Mucosa of descending colon (tissue), 3 donors: ENCODE measurements at regions not wholly inside any gene's neighbourhood (a gene's known extent, or its start where the extent isn't known, plus 50 kb on each side); places are given as distances from the start of the nearest gene placed in this dataset.

ENCODE experiments used
- ATAC-seq: fragments of 200-7000 bp; cut with Tn5 transposase; one replicate; pipeline ENCODE4 v1.9.1; 2020; ENCODE audit warnings: mild to moderate bottlenecking, moderate library complexity
- DNase-seq, 3 donors: peaks; one replicate each; pipeline ENCODE4 v3.0.0-alpha.2; 2020
- H3K36me3 ChIP-seq: fragments of 200-600 bp; one replicate; pipeline ENCODE4 v1.8.0; 2021; ENCODE audit warnings: low read depth, mild to moderate bottlenecking
- H3K4me1 ChIP-seq: fragments of 200-600 bp; one replicate; pipeline ENCODE4 v1.8.0; 2021; ENCODE audit warnings: low read depth, mild to moderate bottlenecking
- H3K4me3 ChIP-seq: fragments of 200-600 bp; one replicate; pipeline ENCODE4 v1.8.0; 2021; ENCODE audit warnings: mild to moderate bottlenecking
- H3K9me3 ChIP-seq: fragments of 200-600 bp; one replicate; pipeline ENCODE4 v1.8.0; 2021; ENCODE audit warnings: mild to moderate bottlenecking
- intact Hi-C, 2 donors: fragments of 100-400 bp; cut with DNase I in 1 of 2; cut with micrococcal nuclease in 1 of 2; formaldehyde crosslinking; loops; one replicate each; pipeline versions ENCODE4 v1.11.0 to v1.11.1; 2022; cut with DNase I, micrococcal nuclease
- TF ChIP-seq, protein P1 (sequence below): fragments of 200-600 bp; IDR thresholded peaks from one replicate; pipeline ENCODE4 v1.8.0; 2022; ENCODE audit warnings: antibody characterized with exemption, mild to moderate bottlenecking
- donor health status: DM: no; HTN: no; CAD: no; lungs with moderate emphysema.
- donor health status: DM: no; HTN: no; CAD: no.
- donor health status: DM: no; HTN: yes; CAD: no.

DNA sequence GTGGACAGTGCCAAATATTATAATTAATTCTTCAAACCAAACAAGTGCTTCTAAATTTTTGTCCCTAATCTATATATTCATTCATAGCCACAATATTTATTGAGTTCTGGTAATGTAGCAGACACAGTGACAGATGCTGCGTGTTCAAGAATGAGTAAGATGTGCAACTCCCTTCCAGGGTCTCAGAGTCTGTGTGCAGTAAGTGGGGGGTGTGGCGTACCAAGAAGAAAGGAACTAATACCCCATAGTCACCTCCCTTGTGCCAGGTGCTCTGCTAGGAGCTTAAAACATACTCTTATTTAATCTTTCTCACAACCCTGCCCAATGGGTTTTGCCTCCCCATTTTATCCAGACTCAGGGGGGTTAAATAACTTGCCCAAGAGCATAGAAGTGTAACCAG is 358.7 kb downstream of the BARHL2 start:
- intact Hi-C loops = no loop called here
- TF ChIP-seq, protein P1, sequence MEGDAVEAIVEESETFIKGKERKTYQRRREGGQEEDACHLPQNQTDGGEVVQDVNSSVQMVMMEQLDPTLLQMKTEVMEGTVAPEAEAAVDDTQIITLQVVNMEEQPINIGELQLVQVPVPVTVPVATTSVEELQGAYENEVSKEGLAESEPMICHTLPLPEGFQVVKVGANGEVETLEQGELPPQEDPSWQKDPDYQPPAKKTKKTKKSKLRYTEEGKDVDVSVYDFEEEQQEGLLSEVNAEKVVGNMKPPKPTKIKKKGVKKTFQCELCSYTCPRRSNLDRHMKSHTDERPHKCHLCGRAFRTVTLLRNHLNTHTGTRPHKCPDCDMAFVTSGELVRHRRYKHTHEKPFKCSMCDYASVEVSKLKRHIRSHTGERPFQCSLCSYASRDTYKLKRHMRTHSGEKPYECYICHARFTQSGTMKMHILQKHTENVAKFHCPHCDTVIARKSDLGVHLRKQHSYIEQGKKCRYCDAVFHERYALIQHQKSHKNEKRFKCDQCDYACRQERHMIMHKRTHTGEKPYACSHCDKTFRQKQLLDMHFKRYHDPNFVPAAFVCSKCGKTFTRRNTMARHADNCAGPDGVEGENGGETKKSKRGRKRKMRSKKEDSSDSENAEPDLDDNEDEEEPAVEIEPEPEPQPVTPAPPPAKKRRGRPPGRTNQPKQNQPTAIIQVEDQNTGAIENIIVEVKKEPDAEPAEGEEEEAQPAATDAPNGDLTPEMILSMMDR = no peak

DNA sequence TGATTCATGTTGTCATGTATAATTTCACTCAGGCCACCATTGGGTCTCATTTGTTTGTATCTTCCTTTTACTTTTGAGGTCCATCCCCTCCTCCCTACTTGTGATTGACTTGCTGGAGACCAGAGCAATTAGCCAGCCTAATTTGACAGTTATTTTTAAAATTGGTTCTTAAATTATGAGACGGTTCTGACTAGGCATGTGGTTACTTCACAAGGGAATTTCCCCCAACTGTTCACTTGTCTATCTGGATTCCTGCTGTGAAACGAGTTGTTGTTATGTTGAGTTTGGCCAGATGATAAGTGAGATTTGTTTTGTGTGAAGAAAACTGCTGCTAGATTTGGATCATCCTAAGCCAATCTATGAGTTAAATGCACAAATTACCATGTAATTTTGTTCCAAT is 359.1 kb downstream of the BARHL2 start:
- Histone ChIP-seq H3K4me3 (no peak overlapping the region), H3K9me3 (no peaks in the 10 kb centered on the region), H3K36me3 (no peaks in the 10 kb centered on the region), H3K4me1 (no peaks in the 10 kb centered on the region)
- DNase-seq = no peak
- TF ChIP-seq, protein P1 = no peak
- ATAC-seq = no peak
- intact Hi-C loops = no loop called here

More for the DNA sequence above, 358.7 kb downstream of the BARHL2 start:
- Histone ChIP-seq H3K9me3 (no peaks in the 10 kb centered on the region), H3K4me1 (no peaks in the 10 kb centered on the region), H3K4me3 (no peak overlapping the region), H3K36me3 (no peaks in the 10 kb centered on the region)
- ATAC-seq (no peak), DNase-seq (no peak)

DNA sequence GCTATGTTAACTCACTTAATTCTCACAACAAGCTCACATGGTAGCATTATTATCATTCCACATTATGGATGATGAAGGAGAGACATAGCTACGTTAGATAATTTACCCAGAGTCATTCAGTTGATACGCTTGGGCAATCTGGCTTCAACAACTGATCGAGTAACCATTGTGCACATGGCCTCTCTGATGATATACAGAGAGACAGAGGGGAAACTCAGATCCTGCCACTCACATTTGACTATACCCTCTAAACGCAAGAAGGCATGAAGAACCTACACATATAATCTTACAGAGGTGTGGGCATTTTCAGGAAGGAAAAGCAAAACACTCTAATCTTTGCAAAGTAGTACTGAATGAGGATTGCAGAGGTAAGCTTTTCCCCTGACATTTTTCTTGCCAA is 360.1 kb downstream of the BARHL2 start:
- Histone ChIP-seq H3K4me1 (no peaks in the 10 kb centered on the region), H3K9me3 (no peaks in the 10 kb centered on the region), H3K4me3 (no peak overlapping the region), H3K36me3 (no peaks in the 10 kb centered on the region)
- DNase-seq (no peak), ATAC-seq (no peak)
- intact Hi-C loops = no loop called here
- TF ChIP-seq, protein P1 = no peak

DNA sequence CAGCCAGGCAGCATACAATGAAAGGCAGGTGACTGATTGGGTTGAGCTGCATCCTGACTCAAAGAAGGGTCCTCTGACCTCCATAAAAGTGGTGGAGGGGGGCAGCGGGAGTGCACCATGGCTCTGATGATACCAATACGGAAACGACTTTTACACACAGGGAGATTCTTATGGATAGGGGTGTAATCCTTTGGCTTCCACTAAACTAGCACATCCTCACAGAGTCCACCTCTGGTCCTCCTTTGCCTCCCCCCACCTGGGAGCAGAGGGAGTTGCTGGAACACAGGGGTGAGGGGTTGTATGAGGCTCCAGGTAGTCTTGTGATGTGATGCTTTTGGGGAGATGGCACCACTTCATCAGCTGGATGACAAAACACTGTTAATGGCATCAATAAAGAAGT is 361.0 kb downstream of the BARHL2 start:
- H3K4me1 ChIP-seq = no peaks in the 10 kb centered on the region
- no peaks in the 10 kb centered on the region for H3K9me3 ChIP-seq
- TF ChIP-seq, protein P1 = no peak
- H3K4me3 ChIP-seq = no peak overlapping the region
- H3K36me3 ChIP-seq = no peaks in the 10 kb centered on the region
- intact Hi-C loops = no loop called here
- DNase-seq (no peak), ATAC-seq (no peak)

DNA sequence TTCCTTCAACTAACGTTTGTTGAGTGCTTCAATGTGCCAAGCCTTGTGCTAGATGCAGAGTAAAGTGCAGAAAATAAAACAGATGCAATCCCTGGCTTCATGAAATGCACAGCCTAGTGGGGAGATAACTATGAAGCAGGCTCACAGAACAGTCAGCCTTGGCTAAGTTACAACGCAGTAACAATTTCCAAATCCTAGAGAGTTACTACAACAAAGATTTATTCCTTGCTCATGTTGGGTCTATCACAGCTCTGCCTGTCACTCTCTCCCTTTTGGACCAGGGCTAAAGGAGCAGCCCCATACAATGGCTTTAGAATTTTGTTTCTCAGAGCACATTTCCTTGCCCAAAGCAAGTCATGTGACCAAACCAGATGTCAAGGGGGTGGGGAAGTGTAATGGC is 359.8 kb downstream of the ZNF326 start:
- Histone ChIP-seq H3K9me3 (no peaks in the 10 kb centered on the region), H3K36me3 (no peaks in the 10 kb centered on the region), H3K4me1 (no peaks in the 10 kb centered on the region), H3K4me3 (no peak overlapping the region)
- ATAC-seq (no peak), DNase-seq (no peak)
- intact Hi-C loops = no loop called here
- TF ChIP-seq, protein P1 = no peak

DNA sequence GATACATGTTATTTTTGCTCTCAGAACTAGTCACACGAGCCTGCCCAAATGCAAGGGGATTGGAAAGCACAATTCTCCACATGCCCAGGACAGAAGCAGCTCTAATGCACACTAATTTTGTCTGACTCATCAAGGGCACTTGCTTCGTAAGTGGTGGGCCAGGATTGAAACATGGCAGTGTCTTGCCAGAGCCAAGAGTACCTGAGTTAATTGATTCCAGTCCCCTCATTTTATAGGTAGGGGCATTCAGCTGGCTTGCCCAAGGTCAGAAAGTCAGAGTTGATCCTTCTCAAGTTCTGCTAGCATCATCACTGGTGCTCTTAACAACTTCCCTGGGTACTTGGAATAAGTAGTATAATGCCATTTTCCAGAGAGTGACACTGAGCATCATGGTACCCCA is 356.1 kb downstream of the ZNF326 start:
- H3K4me1 ChIP-seq = no peaks in the 10 kb centered on the region
- H3K36me3 ChIP-seq = no peaks in the 10 kb centered on the region
- H3K9me3 ChIP-seq = peaks cover 4% of the 10 kb centered on the region
- H3K4me3 ChIP-seq = no peak overlapping the region
- TF ChIP-seq, protein P1 = no peak
- intact Hi-C loops = no loop called here
- no peak for DNase-seq
- ATAC-seq = no peak
